Omental fat pad (tissue), 3 donors: ENCODE measurements at regions not wholly inside any gene's neighbourhood (a gene's known extent, or its start where the extent isn't known, plus 50 kb on each side); places are given as distances from the start of the nearest gene placed in this dataset.

Source experiments
- ATAC-seq: fragments of 150-250 bp; one replicate; pipeline ENCODE4 v1.9.1; 2016; ENCODE audit warnings: mild to moderate bottlenecking, moderate library complexity; ENCODE audit not compliant: low FRiP score
- DNase-seq: peaks from one replicate; pipeline ENCODE4 v3.0.0-alpha.2; 2019; ENCODE audit warnings: low spot score
- CTCF ChIP-seq, 3 donors: fragments of 450-650 bp; IDR thresholded peaks; one replicate each; pipeline ENCODE4 v1.5.1; 2016 to 2017; ENCODE audit warnings: antibody characterized with exemption in 3 of 3, mild to moderate bottlenecking in 3 of 3, moderate library complexity in 2 of 3

GRCh38 chr19:31772915-31773314, 423.7 kb upstream of the TSHZ3 start:
- no peak for ATAC-seq
- no peak for TF ChIP-seq CTCF (IDR thresholded peaks at IDR 0.05)
- no peak for DNase-seq

- no peak for DNase-seq
- no peak for ATAC-seq
- TF ChIP-seq CTCF (IDR thresholded peaks at IDR 0.05) = no peak
Measured at GRCh38 chr19:31781542-31781941, 432.3 kb upstream of the TSHZ3 start.

- TF ChIP-seq CTCF (IDR thresholded peaks at IDR 0.05) = no peak
- ATAC-seq (no peak), DNase-seq (no peak)
Measured at GRCh38 chr19:31783592-31783991, 434.4 kb upstream of the TSHZ3 start.

- no peak for TF ChIP-seq CTCF (IDR thresholded peaks at IDR 0.05)
- ATAC-seq (no peak), DNase-seq (no peak)
Measured at GRCh38 chr19:31784671-31785101, 435.4 kb upstream of the TSHZ3 start.

- ATAC-seq (no peak), DNase-seq (no peak)
- no peak for TF ChIP-seq CTCF (IDR thresholded peaks at IDR 0.05)
Measured at GRCh38 chr19:31801611-31802010, 452.4 kb upstream of the TSHZ3 start.

GRCh38 chr19:31803835-31804446, 454.7 kb upstream of the TSHZ3 start:
- DNase-seq (no peak), ATAC-seq (no peak)
- TF ChIP-seq CTCF (IDR thresholded peaks at IDR 0.05) = no peak

GRCh38 chr19:31804668-31805067, 455.4 kb upstream of the TSHZ3 start:
- DNase-seq = no peak
- no peak for ATAC-seq
- no peak for TF ChIP-seq CTCF (IDR thresholded peaks at IDR 0.05)
